Fibroblast of skin of scalp (primary cell): ENCODE measurements at regions not wholly inside any gene's neighbourhood (a gene's known extent, or its start where the extent isn't known, plus 50 kb on each side); places are given as distances from the start of the nearest gene placed in this dataset.
"Not testable (repeated sequence)": the region's sequence is repeated elsewhere in the genome, so short reads cannot be mapped to it uniquely, and the experiment has no call there.

Source experiments
- DNase-seq: peaks from one replicate; pipeline ENCODE4 v3.0.0-alpha.2; 2013

DNA sequence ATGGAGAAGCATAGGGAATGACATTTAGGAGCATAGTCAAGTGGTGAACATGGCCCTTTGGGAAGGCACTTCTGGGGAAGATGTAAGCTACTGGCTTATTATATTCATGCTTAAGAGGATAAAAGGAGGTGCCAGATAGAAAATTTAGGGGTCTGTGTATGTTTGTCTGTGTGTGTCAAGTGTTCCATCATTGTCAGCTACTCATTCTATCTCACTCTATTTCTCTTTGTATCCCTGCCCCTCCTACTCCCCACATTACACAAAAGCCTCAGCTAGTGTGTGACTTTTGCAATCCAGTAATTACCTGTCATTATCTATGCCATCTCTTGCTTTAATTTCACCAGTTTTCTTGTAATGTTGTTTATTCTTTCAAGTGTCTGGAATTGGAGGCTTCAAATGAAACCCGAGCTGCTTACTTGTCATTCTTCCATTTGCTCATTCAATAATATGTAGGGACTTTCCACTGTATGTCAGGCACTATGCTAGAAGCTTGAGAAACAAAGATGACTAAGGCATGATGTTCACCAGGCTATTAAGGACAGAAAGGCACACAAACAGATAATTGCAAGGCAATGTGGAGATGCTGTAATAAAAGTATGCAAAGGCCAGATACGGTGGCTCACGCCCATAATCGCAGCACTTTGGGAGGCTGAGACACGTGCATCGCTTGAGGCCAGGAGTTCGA, 229.8 kb upstream of the TEX13C start:
- no peak for DNase-seq

- no peak for DNase-seq
These were observed 225.8 kb upstream of the TEX13C start for GRCh38 chrX:125093852-125094251.

- no peak for DNase-seq
These were observed 224.8 kb upstream of the TEX13C start for GRCh38 chrX:125094901-125095300.

DNA sequence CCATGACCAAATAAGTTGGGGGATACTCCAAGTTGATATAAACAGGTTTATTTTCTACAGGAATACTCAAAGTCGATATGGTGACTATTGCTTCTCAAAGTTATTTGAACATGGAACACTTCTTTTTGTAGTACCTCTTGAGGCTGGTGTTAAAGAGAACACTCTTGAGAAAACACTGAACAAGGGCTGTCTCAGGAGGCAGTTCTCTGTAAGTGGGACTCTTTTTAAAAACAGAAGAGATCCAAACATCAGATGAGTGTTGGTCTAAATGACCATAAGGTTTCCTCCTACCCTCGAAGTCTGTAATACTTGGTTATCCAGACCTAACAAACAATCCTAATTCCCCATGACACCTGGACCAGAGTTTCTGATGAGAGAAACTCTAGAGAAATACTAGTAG, 223.2 kb upstream of the TEX13C start:
- DNase-seq: no peak

DNA sequence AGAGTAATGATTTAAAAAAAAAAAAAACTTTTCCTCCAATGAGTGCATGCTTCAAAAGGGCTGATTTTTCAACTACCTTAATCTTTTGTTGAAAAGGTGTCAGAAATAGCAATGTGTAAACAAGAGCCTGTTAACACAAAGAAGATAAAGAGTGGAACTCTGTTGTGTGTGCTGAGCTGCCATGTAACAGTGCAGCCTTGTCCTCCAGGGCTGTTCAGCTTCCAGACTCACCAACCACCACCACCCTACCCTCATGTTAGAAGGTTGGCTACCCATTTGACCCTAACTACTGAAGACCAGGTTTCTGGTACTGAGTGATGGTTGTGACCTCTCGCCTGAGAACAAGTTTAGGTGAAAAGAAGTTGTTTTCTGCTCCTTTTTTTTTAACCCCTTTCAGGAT, 222.8 kb upstream of the TEX13C start:
- no peak for DNase-seq

DNA sequence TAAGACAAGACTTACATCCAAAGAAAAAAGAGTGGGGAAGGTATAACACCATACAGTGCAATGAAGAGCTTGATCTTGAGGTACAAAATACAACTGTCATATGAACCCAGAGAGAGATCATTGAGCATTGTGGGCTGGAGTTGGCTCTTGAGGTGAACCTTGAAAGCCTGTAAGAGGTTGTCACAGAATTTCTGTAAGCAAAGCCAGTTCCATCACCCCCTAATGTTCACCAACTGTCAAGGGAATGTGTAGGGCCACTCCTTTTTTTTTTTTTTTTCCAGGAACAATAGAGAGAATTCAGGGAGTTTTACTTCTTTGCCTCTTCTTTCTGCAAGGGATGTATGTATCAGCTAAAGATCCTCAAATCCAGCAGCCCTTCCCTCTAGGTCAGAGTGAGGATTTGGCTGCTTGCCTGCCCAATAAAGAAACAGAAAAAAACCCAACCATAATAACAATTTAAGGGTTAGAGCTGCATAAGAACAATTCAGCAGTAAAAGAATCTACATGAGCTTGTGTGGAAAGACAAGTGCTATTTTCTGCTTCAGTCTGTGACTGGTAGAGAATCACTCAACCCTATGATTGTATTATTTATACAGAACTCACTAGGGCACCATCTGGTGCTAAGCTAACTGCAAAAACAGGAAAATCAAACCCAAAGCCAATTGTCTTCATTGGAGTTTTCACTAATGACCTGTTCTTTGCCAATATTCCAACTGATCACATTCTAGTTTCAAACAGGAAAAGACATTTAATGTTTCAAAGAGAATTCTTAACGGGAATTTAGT, 217.5 kb upstream of the TEX13C start:
- DNase-seq: no peak

DNA sequence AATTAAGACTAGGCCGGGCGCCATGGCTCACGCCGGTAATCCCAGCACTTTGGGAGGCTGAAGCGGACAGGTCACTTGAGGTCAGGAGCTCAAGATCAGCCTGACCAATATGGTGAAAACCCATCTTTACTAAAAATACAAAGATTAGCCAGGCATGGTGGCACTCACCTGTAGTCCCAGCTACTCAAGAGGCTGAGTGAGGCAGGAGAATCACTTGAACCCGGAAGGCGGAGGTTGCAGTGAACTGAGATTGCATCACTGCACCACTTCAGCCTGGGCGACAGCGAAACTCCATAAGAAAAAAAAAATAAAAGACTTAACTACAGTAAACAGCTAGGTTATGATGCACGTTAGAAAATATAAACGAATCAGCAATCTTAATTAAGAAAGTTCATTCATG, 216.0 kb upstream of the TEX13C start:
- DNase-seq: no peak

- no peak for DNase-seq
These were observed 210.8 kb upstream of the TEX13C start for GRCh38 chrX:125108921-125109320.

- DNase-seq: peak; percentile 15
These were observed 188.5 kb upstream of the TEX13C start for GRCh38 chrX:125131164-125131563.

DNA sequence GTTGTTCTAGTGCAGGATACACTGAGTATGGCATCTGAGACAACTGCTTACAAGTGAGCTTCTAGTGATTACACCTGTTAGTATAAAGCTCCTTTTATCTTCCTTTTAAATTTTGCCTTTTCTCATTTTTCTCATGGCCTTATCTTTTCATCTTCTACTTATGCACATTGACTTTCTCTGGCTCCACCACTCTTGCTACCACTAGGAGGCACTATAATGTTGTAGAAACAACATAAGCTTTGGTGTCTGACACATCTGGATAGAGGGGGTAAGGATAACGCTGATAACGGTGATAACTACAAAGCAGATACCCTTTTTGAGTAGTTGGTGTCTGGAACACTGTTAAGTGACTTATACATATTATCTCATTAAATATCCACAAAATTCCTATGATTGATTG, 187.4 kb upstream of the TEX13C start:
- no peak for DNase-seq

- DNase-seq: no peak
These were observed 182.2 kb upstream of the TEX13C start for GRCh38 chrX:125137521-125137920.

- DNase-seq: peak; percentile 4
These were observed 169.4 kb upstream of the TEX13C start for GRCh38 chrX:125150231-125150630.

GRCh38 chrX:125151146-125151545, 168.5 kb upstream of the TEX13C start:
- no peak for DNase-seq

DNA sequence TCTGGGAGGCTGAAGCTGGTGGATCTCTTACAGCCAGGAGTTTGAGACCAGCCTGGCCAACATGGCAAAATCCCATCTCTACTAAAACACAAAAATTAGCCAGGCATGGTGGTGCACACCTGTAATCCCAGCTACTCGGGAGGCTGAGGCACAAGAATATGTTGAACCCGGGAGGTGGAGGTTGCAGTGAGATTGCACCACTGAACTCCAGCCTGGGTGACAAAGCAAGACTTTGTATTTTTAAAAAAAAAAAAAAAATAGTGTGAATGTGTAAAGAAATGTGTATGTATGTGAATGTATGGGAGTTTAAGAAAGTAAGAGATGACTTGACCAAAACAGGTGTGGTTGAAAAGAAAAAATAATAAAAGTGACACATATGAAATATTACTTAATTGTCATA, 167.7 kb upstream of the TEX13C start:
- no peak for DNase-seq

- DNase-seq: no peak
These were observed 166.1 kb upstream of the TEX13C start for GRCh38 chrX:125153621-125154020.

DNA sequence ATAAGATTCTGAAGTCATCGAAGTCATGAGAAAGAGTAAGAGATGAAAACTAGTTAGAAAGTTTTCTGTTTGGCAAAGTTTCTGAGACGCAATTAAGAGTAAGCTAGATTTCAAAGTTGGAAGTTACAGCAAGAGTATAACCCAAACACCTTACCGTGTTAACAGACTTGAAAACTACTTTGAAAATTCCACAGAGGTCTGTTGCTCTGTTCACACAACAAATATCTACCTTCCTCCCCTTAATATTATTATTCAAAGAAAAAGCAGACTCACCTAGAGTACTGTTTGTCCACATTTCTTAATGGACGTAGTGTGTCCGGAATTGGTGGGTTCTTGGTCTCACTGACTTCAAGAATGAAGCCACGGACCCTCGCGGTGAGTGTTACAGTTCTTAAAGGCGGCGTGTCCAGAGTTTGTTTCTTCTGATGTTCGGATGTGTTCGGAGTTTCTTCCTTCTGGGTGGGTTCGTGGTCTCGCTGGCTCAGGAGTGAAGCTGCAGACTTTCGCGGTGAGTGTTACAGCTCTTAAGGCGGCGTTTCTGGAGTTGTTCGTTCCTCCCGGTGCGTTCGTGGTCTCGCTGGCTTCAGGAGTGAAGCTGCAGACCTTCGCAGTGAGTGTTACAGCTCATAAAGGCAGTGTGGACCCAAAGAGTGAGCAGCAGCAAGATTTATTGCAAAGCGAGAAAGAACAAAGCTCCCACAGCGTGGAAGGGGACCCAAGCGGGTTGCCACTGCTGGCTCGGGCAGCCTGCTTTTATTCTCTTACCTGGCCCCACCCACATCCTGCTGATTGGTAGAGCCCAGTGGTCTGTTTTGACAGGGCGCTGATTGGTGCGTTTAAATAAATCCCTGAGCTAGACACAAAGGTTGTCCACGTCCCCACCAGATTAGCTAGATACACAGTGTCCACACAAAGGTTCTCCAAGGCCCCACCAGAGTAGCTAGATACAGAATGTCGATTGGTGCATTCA, 165.1 kb upstream of the TEX13C start:
- DNase-seq: not testable (repeated sequence)

DNA sequence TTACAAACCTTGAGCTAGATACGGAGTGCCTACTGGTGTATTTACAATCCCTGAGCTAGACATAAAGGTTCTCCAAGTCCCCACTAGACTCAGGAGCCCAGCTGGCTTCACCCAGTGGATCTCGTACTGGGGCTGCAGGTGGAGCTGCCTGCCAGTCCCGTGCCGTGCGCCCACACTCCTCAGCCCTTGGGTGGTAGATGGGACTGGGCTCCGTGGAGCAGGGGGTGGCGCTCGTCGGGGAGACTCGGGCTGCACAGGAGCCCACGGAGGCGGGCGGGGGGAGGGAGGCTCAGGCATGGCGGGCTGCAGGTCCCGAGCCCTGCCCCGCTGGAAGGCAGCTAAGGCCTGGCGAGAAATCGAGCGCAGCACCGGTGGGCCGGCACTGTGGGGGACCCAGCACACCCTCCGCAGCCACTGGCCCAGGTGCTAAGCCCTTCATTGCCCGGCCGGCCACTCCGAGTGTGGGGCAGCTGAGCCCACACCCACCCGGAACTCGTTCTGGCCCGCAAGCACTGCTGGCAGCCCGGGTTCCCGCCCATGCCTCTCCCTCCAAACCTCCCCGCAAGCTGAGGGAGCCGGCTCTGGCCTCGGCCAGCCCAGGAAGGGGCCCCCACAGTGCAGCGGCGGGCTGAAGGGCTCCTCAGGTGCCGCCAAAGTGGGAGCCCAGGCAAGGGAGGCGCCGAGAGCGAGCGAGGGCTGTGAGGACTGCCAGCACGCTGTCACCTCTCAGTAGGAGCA, 164.2 kb upstream of the TEX13C start:
- DNase-seq: not testable (repeated sequence)

- no peak for DNase-seq
These were observed 149.2 kb upstream of the TEX13C start for GRCh38 chrX:125170459-125170858.

- no peak for DNase-seq
These were observed 147.1 kb upstream of the TEX13C start for GRCh38 chrX:125172531-125172930.

- no peak for DNase-seq
These were observed 143.6 kb upstream of the TEX13C start for GRCh38 chrX:125175991-125176584.

DNA sequence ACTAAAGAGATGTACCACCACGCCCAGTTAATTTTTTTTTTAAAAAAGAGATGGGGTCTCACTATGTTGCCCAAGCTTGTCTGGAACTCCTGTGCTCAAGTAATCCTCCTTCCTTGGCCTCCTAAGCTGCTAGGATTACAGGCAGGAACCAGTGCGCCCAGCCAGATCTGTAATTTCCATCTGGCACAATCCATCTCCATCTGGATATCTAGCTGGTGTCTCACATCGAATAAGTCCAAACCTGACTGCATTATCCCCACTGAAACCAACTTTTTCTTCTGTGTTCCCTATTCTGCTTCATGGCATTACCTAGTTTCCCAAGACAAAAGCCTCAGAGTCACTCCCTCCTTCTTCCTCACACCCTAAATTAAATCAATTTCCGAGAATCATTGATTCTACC, 125.8 kb upstream of the TEX13C start:
- no peak for DNase-seq

- DNase-seq: no peak
These were observed 121.1 kb upstream of the TEX13C start for GRCh38 chrX:125198546-125198945.
